DMS79 treated with DMSO at 0.1 percent for 48 hours (cell line): ENCODE measurements at regions not wholly inside any gene's neighbourhood (a gene's known extent, or its start where the extent isn't known, plus 50 kb on each side); places are given as distances from the start of the nearest gene placed in this dataset.
"Not testable (repeated sequence)": the region's sequence is repeated elsewhere in the genome, so short reads cannot be mapped to it uniquely, and the experiment has no call there.

Experiments used
- DNase-seq: peaks from one replicate; lab custom pipeline; 2025; lab: John Stamatoyannopoulos, UW

GRCh38 chr10:109067031-109067430 is 856.3 kb downstream of the XPNPEP1 start:
- DNase-seq = no peak

GRCh38 chr10:109065821-109066220 is 857.5 kb downstream of the XPNPEP1 start:
- DNase-seq = no peak

- DNase-seq = no peak
Measured at GRCh38 chr10:109062371-109062770, 860.9 kb downstream of the XPNPEP1 start.

GRCh38 chr10:109055243-109055642 is 868.1 kb downstream of the XPNPEP1 start:
- DNase-seq = no peak

- no peak for DNase-seq
Measured at GRCh38 chr10:109047856-109048255, 875.5 kb downstream of the XPNPEP1 start.

- not testable (repeated sequence) for DNase-seq
Measured at GRCh38 chr10:109046427-109046826, 876.9 kb downstream of the XPNPEP1 start.

- no peak for DNase-seq
Measured at GRCh38 chr10:109040622-109041021, 882.7 kb downstream of the XPNPEP1 start.

GRCh38 chr10:109037978-109038377 is 885.3 kb downstream of the XPNPEP1 start:
- DNase-seq = no peak

GRCh38 chr10:109030581-109031210 is 892.6 kb downstream of the XPNPEP1 start:
- DNase-seq = no peak

GRCh38 chr10:109029870-109030269 is 893.4 kb downstream of the XPNPEP1 start:
- DNase-seq = no peak

- DNase-seq = no peak
Measured at GRCh38 chr10:109027534-109028185, 895.7 kb downstream of the XPNPEP1 start.

- DNase-seq = no peak
Measured at GRCh38 chr10:109025172-109025571, 898.1 kb downstream of the XPNPEP1 start.

- no peak for DNase-seq
Measured at GRCh38 chr10:109022417-109023049, 900.8 kb downstream of the XPNPEP1 start.

GRCh38 chr10:109019001-109019424 is 904.3 kb downstream of the XPNPEP1 start:
- no peak for DNase-seq

GRCh38 chr10:109007514-109007913 is 915.8 kb downstream of the XPNPEP1 start:
- no peak for DNase-seq

- no peak for DNase-seq
Measured at GRCh38 chr10:108990441-108990840, 932.9 kb downstream of the XPNPEP1 start.

- DNase-seq = no peak
Measured at GRCh38 chr10:108989976-108990375, 933.3 kb downstream of the XPNPEP1 start.

GRCh38 chr10:108982159-108982558 is 941.2 kb downstream of the XPNPEP1 start:
- no peak for DNase-seq

GRCh38 chr10:108980869-108981268 is 942.4 kb downstream of the XPNPEP1 start:
- no peak for DNase-seq

- no peak for DNase-seq
Measured at GRCh38 chr10:108975459-108976058, 947.8 kb downstream of the XPNPEP1 start.

GRCh38 chr10:108970016-108970415 is 953.3 kb downstream of the XPNPEP1 start:
- DNase-seq = no peak

- no peak for DNase-seq
Measured at GRCh38 chr10:108966411-108966810, 956.9 kb downstream of the XPNPEP1 start.

- no peak for DNase-seq
Measured at GRCh38 chr10:108966005-108966404, 957.3 kb downstream of the XPNPEP1 start.
